Activated CD4-positive, alpha-beta T cell treated with anti-CD3 and anti-CD28 coated beads, Interleukin-2, Interleukin-4, amounts not matched to agents 100 ng/mL and 50 ng/mL, durations not matched to agents 16 hours and 8 hours (primary cell): ENCODE measurements at regions not wholly inside any gene's neighbourhood (a gene's known extent, or its start where the extent isn't known, plus 50 kb on each side); places are given as distances from the start of the nearest gene placed in this dataset.
"Not testable (repeated sequence)": the region's sequence is repeated elsewhere in the genome, so short reads cannot be mapped to it uniquely, and the experiment has no call there.

ENCODE experiments used
- DNase-seq: peaks from one replicate; pipeline ENCODE4 v3.0.0-alpha.2; 2020; ENCODE audit warnings: low spot score

DNA sequence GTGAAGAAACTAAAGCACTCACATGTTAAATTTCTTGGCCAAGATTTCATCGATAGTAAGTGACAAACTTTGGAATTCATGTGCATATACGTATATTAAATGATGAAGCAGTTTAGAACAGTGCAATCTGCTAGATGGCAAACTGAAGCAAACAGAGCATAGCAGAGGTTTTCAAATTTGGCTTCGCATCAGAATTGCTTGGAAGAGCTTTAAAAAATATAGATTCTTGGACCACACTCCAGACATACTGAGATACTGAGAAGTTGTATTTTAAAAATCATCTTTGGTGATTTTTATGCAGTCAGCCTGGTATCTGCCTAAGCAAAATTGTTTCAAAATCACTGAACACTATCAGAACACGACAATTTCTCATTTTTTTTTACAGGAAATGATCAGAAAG is 709.2 kb downstream of the PLA2G4A start:
- no peak for DNase-seq

GRCh38 chr1:187549540-187549939 is 720.8 kb downstream of the PLA2G4A start:
- DNase-seq = no peak

DNA sequence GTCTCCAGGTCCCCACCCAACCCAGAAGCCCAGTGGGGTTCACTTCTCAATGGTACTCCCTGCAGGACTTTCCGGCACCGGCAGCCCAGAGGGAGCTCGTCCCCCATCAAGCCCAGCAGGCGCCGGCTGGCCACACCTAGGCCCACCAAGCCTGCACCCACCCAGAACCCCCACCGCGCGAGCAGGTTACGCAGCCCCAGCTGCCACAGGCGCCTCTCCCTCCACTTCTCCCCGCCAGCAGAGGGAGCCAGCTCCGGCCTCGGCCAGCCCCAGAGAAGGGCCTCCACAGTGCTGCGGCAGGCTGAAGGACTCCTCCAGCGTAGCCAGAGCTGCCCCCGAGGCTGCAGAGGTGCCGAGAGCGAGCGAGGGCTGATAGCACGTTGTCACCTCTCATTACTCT is 722.3 kb downstream of the PLA2G4A start:
- DNase-seq = no peak

DNA sequence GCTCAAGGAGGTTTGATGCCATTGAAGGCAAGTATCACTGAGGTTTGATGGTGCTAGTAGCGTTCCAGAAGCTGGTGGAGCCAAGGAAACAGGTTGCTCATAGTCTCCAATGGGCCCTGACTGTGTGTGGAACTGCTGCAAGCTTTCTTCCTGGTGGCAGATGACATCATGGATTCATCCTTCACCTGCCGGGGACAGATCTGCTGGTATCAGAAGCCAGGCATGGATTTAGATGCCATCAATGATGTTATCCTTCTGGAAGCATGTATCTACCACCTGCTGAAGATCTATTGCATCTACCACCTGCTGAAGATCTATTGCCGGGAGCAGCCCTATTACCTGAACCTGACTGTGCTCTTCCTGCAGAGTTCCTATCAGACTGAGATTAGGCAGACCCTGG is 734.4 kb downstream of the PLA2G4A start:
- DNase-seq = no peak

DNA sequence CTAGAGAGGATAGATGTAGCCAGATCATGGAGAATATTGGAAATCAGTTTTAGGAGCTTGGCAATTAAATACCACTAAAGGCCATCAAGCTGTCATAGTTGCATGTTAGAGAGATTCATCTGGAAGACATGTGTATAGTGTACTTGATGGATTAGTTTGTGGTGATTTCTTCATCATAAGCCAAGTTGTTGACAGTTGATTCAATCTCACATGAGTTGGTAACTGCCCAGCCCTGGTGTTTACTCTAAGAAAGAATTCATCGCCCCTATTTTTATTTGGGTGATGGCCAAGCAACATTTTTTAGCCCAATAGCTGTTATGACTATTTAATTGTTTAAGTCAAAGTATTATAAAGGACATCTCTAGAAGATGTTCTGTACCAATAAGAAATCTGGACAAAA is 737.6 kb downstream of the PLA2G4A start:
- no peak for DNase-seq

- DNase-seq = no peak
Observed at GRCh38 chr1:187568067-187568466, 739.3 kb downstream of the PLA2G4A start.

DNA sequence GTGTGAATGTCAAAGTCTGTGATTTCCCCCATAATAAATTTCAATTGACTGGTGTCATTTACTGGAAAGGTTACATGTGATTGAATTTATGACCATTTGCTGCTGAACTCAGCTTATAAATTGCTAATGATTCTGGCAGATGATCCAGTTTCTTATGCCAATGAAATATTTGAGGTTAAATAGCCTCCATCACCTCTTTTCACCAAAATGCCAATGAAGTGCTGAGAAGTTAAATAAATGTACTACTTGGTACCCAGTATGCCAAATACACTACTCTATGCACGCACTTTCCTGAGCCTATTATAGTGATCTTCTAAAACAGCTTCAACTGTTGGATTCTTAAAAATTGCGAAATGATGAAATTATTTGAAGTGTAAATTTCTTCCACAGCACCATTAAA is 741.4 kb downstream of the PLA2G4A start:
- DNase-seq = no peak

GRCh38 chr1:187577610-187578009 is 748.9 kb downstream of the PLA2G4A start:
- DNase-seq = no peak

DNA sequence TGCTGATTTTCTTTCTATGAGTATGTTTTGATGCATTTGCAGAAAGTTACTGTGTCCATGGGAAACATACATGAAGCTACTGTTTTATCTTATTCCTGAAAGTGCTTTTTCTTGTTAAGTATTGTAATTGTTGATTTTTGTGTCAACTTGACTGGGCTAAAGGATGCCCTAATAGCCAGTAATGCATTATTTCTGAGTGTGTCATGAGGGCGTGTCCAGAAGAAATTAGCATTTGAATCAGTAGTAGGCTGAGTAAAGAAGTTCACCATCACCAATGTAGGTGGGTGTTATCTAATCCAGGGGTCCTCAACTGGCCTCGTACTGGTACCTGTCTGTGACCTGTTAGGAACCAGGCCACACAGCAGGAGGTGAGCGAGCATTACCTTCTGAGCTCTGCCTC is 760.2 kb downstream of the PLA2G4A start:
- DNase-seq = no peak

DNA sequence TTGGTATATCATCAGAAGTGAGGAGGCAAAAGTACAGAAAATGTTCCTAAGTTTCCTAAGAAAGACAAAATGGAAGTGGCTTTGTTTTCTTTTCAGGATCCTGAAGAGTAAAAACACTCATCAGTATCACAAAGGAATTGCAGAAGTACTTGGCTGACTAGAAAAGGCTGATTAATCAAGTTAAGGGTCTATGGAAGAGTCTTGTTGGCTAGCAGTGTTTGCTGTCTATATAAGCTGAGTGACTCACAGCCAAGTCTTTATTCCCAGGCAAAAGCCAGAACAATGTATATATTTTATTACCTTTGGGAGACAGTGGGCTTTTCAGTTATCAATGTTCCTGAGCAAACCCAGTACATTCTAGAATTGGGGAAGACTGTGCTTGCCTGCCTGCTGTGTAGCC is 777.0 kb downstream of the PLA2G4A start:
- no peak for DNase-seq

DNA sequence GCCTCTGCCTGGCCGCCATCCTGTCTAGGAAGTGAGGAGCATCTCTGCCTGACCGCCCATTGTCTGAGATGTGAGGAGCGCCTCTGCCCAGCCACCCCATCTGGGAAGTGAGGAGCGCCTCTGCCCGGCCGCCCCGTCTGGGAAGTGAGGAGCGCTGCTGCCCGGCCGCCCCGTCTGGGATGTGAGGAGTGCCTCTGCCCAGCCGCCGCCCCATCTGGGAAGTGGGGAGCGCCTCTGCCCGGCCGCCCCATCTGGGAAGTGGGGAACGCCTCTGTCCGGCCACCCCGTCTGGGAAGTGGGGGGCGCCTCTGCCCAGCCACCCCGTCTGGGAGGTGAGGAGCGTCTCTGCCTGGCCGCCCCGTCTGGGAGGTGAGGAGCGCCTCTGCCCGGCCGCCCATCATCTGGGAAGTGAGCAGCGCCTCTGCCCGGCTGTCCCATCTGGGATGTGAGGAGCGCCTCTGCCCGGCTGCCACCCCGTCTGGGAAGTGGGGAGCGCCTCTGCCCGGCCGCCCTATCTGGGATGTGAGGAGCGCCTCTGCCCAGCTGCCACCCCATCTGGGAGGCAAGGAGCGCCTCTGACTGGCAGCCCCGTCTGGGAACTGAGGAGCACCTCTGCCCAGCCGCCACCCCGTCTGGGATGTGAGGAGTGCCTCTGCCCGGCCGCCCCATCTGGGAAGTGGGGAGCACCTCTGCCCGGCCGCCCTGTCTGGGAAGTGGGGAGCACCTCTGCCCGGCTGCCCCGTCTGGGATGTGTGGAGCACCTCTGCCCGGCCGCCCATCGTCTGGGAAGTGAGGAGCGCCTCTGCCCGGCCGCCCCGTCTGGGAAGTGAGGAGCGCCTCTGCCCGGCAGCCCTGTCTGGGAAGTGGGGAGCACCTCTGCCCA is 787.3 kb downstream of the PLA2G4A start:
- not testable (repeated sequence) for DNase-seq

DNA sequence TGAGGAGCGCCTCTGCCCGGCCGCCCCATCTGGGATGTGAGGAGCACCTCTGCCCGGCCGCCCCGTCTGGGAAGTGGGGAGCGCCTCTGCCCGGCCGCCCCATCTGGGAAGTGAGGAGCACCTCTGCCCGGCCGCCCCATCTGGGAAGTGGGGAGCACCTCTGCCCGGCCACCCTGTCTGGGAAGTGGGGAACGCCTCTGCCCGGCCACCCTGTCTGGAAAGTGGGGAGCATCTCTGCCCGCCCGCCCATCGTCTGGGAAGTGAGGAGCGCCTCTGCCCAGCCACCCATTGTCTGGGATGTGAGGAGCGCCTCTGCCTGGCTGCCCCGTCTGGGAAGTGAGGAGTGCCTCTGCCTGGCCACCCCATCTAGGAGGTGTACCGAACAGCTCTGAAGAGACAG is 788.1 kb downstream of the PLA2G4A start:
- not testable (repeated sequence) for DNase-seq

GRCh38 chr1:187617776-187618175 is 789.0 kb downstream of the PLA2G4A start:
- DNase-seq = no peak

- DNase-seq = no peak
Observed at GRCh38 chr1:187619175-187619574, 790.4 kb downstream of the PLA2G4A start.

DNA sequence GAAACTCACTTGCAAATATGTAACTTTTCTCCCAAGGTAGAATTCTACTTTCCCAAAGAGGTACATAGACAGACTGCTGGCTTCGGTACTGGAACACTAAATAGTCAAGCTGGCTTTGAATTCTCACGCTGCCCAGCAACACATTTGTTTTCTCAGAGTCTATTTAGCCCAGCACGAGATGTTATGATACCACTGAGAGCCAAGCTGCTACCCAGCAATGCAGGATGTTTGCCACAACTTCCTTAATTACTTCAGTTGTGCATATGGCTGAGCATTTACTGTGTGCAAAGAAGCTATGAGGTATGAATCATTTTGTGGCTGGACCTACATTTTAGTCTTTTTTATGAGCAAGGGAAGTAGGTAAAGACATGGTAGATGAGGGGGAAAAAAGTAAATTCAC is 793.2 kb downstream of the PLA2G4A start:
- no peak for DNase-seq

- no peak for DNase-seq
Observed at GRCh38 chr1:187622545-187622944, 793.8 kb downstream of the PLA2G4A start.

GRCh38 chr1:187624812-187625545 is 796.2 kb downstream of the PLA2G4A start:
- DNase-seq = no peak

DNA sequence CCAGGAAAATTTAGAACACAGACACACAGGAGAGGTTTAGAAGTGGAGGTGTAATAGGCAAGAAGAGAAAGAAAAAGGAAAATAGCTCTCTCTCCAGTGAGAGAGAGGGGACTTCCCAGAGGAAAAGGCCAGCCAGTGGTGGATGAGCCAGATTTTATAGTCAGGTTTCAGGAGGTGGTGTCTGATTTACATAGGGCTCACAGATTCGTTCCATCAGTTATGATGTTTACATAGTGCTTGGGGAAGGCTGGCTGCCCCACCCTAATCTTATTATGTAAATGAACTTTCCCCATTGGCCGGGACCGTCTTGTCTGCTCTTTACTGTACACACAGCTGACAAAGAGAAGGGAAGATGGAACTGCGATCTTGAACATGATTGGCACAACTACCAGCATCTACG is 797.3 kb downstream of the PLA2G4A start:
- no peak for DNase-seq

DNA sequence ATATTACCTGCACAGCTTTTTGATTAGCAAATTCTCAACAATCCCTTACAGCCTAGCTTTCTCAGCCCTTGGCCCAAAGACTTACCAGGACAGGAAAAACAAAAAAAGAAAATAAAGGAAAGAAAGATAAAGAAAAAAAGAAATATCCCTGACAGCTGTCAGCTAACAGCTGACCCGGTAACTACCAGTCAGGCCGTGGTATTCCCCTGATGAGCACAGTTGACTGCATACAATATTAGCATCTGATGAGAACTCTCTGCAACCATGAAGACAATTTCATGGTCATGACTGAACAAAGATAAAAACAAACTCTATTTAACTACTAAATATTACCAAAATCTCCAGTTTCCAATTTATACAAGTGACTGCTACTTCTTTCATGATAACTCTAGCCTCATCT is 798.8 kb downstream of the PLA2G4A start:
- DNase-seq = no peak

DNA sequence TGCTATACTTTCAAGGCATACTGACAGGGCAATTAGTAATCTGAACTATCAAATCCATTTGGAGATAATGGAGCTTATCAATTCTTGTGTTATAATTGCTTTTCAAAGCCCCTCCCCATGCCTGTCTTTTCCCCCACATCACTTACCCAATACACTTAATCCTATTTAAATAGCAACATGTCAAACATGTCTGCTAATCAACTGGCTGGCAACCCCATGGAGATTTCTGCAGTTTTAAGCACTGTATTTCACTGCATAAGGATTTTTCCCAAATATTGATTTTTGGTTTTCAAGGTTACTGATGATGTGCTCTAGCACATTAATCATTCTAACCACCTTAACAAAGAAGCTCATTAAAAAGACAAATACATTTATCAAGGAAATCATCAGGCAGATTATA is 800.3 kb downstream of the PLA2G4A start:
- DNase-seq = no peak

- DNase-seq = no peak
Observed at GRCh38 chr1:187630653-187631380, 802.1 kb downstream of the PLA2G4A start.

DNA sequence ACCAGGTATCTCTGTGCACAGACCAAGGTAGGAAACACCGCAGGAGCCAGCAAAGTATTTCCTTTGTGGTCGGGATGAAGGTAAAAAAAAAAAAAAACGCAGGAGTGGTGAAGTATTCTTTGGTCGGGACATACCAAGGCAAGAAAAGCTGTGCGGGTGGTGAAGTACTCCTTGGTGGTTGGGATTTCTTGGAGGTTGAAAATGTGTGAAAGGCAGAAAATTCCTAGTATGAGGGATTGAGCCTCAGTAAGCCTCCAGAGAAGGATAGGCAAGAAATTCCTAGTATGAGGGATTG is 802.6 kb downstream of the PLA2G4A start:
- no peak for DNase-seq

DNA sequence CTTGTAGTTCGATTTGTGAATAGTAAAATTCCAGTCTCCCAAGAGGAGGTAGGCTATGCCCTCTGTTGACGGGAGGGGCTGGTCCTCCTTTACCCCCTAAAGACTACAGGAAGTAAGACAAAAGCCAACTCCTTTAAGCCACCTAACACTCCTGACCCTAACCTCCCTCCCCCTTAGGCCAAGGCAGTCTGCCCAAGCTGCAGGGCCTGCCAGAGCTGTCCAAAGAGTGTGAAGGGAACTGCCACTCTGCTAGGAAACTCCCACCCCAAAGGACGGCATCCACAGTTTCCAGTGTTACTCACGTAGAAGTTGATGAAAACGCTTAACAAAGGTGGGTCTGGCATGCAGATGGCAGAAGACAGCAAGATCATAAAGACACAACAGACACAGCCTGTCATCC is 803.2 kb downstream of the PLA2G4A start:
- no peak for DNase-seq
